IMR-90 (cell line): ENCODE measurements at regions not wholly inside any gene's neighbourhood (a gene's known extent, or its start where the extent isn't known, plus 50 kb on each side); places are given as distances from the start of the nearest gene placed in this dataset.

Experiments
- ATAC-seq: fragments of 200-7000 bp; cut with Tn5 transposase; 2 replicates; pipeline ENCODE4 v1.9.1; 2020; ENCODE audit warnings: low read depth, mild to moderate bottlenecking, moderate library complexity
- BruUV-seq: library from RNA; stranded (reverse); fragments of 400-500 nt; replicated peaks from 2 replicates; lab custom pipeline; 2021; lab: Mats Ljungman, UMichigan
- CTCF ChIA-PET: fragments of 300-600 bp; formaldehyde crosslinking; extraction: SDS; loops from one replicate; lab custom pipeline; 2021; ENCODE audit warnings: antibody characterized with exemption; lab: Yijun Ruan, JAX
- POLR2A ChIA-PET: fragments of 300-600 bp; sonication (Branson Sonifier 250); formaldehyde crosslinking; loops from one replicate; lab custom pipeline; 2022; ENCODE audit warnings: antibody characterized with exemption; ENCODE audit not compliant: unreplicated experiment; lab: Charles Lee
- DNase-seq: peaks from one replicate; pipeline ENCODE4 v3.0.0; 2013
- H2AFZ ChIP-seq: replicated peaks from 2 replicates; pipeline ENCODE3; 2013; ENCODE audit warnings: low read length, mild to moderate bottlenecking; ENCODE audit not compliant: poor library complexity
- H2AK5ac ChIP-seq: 2 replicates; pipeline ENCODE4 v1.6.1; 2013; ENCODE audit warnings: low read depth, low read length, inconsistent platforms
- H2AK9ac ChIP-seq: replicated peaks from 2 replicates; pipeline ENCODE3; 2013; ENCODE audit warnings: mild to moderate bottlenecking, low read depth, low read length, moderate library complexity; ENCODE audit not compliant: poor library complexity
- H2BK120ac ChIP-seq: 2 replicates; pipeline ENCODE4 v1.6.1; 2013; ENCODE audit warnings: low read depth, low read length, inconsistent platforms
- H2BK15ac ChIP-seq: 3 replicates; pipeline ENCODE4 v1.6.1; 2013; ENCODE audit warnings: low read depth, low read length, inconsistent platforms
- H2BK20ac ChIP-seq: 2 replicates; pipeline ENCODE4 v1.6.1; 2013; ENCODE audit warnings: low read depth, mild to moderate bottlenecking, inconsistent platforms, low read length, moderate library complexity
- H2BK5ac ChIP-seq: 2 replicates; pipeline ENCODE4 v1.6.1; 2013; ENCODE audit warnings: mild to moderate bottlenecking, low read depth, low read length, inconsistent platforms; ENCODE audit not compliant: poor library complexity, severe bottlenecking
- H3K14ac ChIP-seq: replicated peaks from 2 replicates; pipeline ENCODE4 v1.6.1; 2013; ENCODE audit warnings: low read depth, low read length, inconsistent platforms
- H3K18ac ChIP-seq: 2 replicates; pipeline ENCODE4 v1.6.1; 2013; ENCODE audit warnings: low read depth, low read length, control low read depth
- H3K23ac ChIP-seq: 2 replicates; pipeline ENCODE4 v1.6.1; 2013; ENCODE audit warnings: low read depth, low read length, inconsistent platforms
- H3K27ac ChIP-seq: 2 replicates; pipeline ENCODE4 v1.5.1; 2013; ENCODE audit warnings: mild to moderate bottlenecking, control low read depth, low read length; ENCODE audit not compliant: insufficient read depth
- H3K27me3 ChIP-seq: 2 replicates; pipeline ENCODE4 v1.6.1; 2013; ENCODE audit warnings: low read length; ENCODE audit not compliant: control insufficient read depth, insufficient read depth
- H3K36me3 ChIP-seq: 2 replicates; pipeline ENCODE4 v1.6.1; 2013; ENCODE audit warnings: low read length, mixed read lengths; ENCODE audit not compliant: control insufficient read depth, insufficient read depth
- H3K4ac ChIP-seq: 2 replicates; pipeline ENCODE4 v1.6.1; 2013; ENCODE audit warnings: low read depth, low read length, inconsistent platforms
- H3K4me1 ChIP-seq: 2 replicates; pipeline ENCODE4 v1.6.1; 2013; ENCODE audit warnings: low read length, mixed read lengths; ENCODE audit not compliant: control insufficient read depth, insufficient read depth
- H3K4me2 ChIP-seq: 2 replicates; pipeline ENCODE4 v1.6.1; 2013; ENCODE audit warnings: low read depth, mild to moderate bottlenecking, control low read depth, low read length, moderate library complexity
- H3K4me3 ChIP-seq: 2 replicates; pipeline ENCODE4 v1.5.1; 2013; ENCODE audit warnings: low read depth, mild to moderate bottlenecking, control low read depth, low read length, moderate library complexity; ENCODE audit not compliant: insufficient read depth
- H3K56ac ChIP-seq: 2 replicates; pipeline ENCODE4 v1.6.1; 2013; ENCODE audit warnings: low read length, inconsistent platforms; ENCODE audit not compliant: insufficient read depth; ENCODE audit errors: extremely low read depth
- H3K79me1 ChIP-seq, 2 experiments: 2 replicates each; pipeline ENCODE4 v1.6.1; 2013; ENCODE audit warnings: low read length in 2 of 2, inconsistent platforms in 1 of 2, low read depth in 1 of 2
- H3K9ac ChIP-seq: 2 replicates; pipeline ENCODE4 v1.6.1; 2013; ENCODE audit warnings: low read depth, low read length, control low read depth
- H3K9me1 ChIP-seq: 2 replicates; pipeline ENCODE4 v1.6.1; 2013; ENCODE audit warnings: low read length, inconsistent platforms; ENCODE audit not compliant: insufficient read depth
- H3K9me3 ChIP-seq: 2 replicates; pipeline ENCODE4 v1.6.1; 2013; ENCODE audit warnings: low read length; ENCODE audit not compliant: control insufficient read depth, insufficient read depth
- H4K20me1 ChIP-seq: 2 replicates; pipeline ENCODE4 v1.6.1; 2013; ENCODE audit warnings: low read length, inconsistent platforms; ENCODE audit not compliant: insufficient read depth
- H4K5ac ChIP-seq: 2 replicates; pipeline ENCODE4 v1.6.1; 2013; ENCODE audit warnings: mild to moderate bottlenecking, low read depth, low read length, control low read depth
- H4K8ac ChIP-seq, 2 experiments: 2 replicates each; pipeline ENCODE4 v1.6.1; 2013; ENCODE audit warnings: low read depth in 2 of 2, low read length in 2 of 2, control low read depth in 1 of 2, inconsistent platforms in 1 of 2
- H4K91ac ChIP-seq: 2 replicates; pipeline ENCODE4 v1.6.1; 2013; ENCODE audit warnings: low read depth, low read length, inconsistent platforms; ENCODE audit not compliant: insufficient read depth
- CTCF ChIP-seq: conservative IDR thresholded peaks from 2 replicates; pipeline ENCODE4 v1.5.1; 2012; ENCODE audit warnings: mild to moderate bottlenecking, low read depth, low read length, improper control_type of control experiment
- RAD21 ChIP-seq: IDR thresholded peaks from 2 replicates; pipeline ENCODE4 v1.6.1; 2012; ENCODE audit warnings: low read length, improper control_type of control experiment
- WGBS, 2 experiments: methylation state at CpG; one replicate each; pipeline versions ENCODE4 v1.1.5 to v1.1.7; 2013; ENCODE audit warnings: missing lambda C conversion rate in 2 of 2; ENCODE audit not compliant: insufficient read length in 1 of 2; ENCODE audit errors: extremely low coverage in 2 of 2; 5-methylcytosine and 5-hydroxymethylcytosine counted together
- dilution Hi-C: fragments of 300-500 bp; cut with HindIII; formaldehyde crosslinking; loops from one replicate; pipeline ENCODE4 v1.14.3; 2018; ENCODE audit warnings: low sequenced_read_pairs; ENCODE audit not compliant: unreplicated experiment
- in situ Hi-C: fragments of 300-500 bp; cut with MboI; formaldehyde crosslinking; loops from 3 replicates; pipeline ENCODE4 v1.14.3; 2019; ENCODE audit warnings: low sequenced_read_pairs, inconsistent platforms, mixed read lengths
- intact Hi-C: fragments of 100-400 bp; cut with micrococcal nuclease; formaldehyde crosslinking; loops from 2 replicates; pipeline ENCODE4 v1.10.0; 2022

GRCh38 chr3:124277144-124277890 lies 285.4 kb upstream of the ROPN1 start:
- H2AK5ac ChIP-seq = no peak overlapping the region
- in situ Hi-C loops (no loop called here), intact Hi-C loops (no loop called here), dilution Hi-C loops (no loop called here)
- no peak overlapping the region for H2BK15ac ChIP-seq
- H3K79me1 ChIP-seq = no peaks in the 10 kb centered on the region
- no peak overlapping the region for H3K56ac ChIP-seq
- H3K9me1 ChIP-seq = no peaks in the 10 kb centered on the region; the same call in 1 of the 2 replicates
- no peak overlapping the region for H3K4me2 ChIP-seq
- POLR2A ChIA-PET = no interaction called here
- TF ChIP-seq CTCF (no peak), RAD21 (no peak)
- no peaks in the 10 kb centered on the region for H3K9me3 ChIP-seq
- BruUV-seq = no TSS peak
- H3K23ac ChIP-seq = no peak overlapping the region
- H3K9ac ChIP-seq = no peak overlapping the region
- no peak overlapping the region for H3K18ac ChIP-seq
- WGBS, 2 experiments = no CpG with 5 or more reads among the region's 10 CpGs
- no peak overlapping the region for H2BK120ac ChIP-seq
- H3K36me3 ChIP-seq = no peaks in the 10 kb centered on the region
- ATAC-seq (no peak), DNase-seq (peak; percentile 22)
- H3K4ac ChIP-seq = no peak overlapping the region
- H3K14ac ChIP-seq = no peak overlapping the region
- H3K4me1 ChIP-seq = peaks cover 2% of the 10 kb centered on the region
- no peak overlapping the region for H2BK5ac ChIP-seq
- peaks cover 8% of the 10 kb centered on the region; the same call in 1 of the 2 replicates for H3K27me3 ChIP-seq
- CTCF ChIA-PET = no interaction called here
- no peak overlapping the region for H2AK9ac ChIP-seq
- H4K91ac ChIP-seq = no peak overlapping the region
- H3K4me3 ChIP-seq = no peak overlapping the region
- no peak overlapping the region for H2AFZ ChIP-seq
- no peak overlapping the region for H3K27ac ChIP-seq
- no peaks in the 10 kb centered on the region for H4K20me1 ChIP-seq
- H2BK20ac ChIP-seq = no peak overlapping the region
- H4K8ac ChIP-seq = no peak overlapping the region
- no peak overlapping the region for H4K5ac ChIP-seq
